PC-3 (cell line): ENCODE measurements at regions not wholly inside any gene's neighbourhood (a gene's known extent, or its start where the extent isn't known, plus 50 kb on each side); places are given as distances from the start of the nearest gene placed in this dataset.

Experiments
- ATAC-seq: fragments of 200-7000 bp; cut with Tn5 transposase; 2 replicates; pipeline ENCODE4 v1.9.1; 2020; ENCODE audit warnings: mild to moderate bottlenecking, moderate library complexity
- BruUV-seq: library from RNA; stranded (reverse); fragments of 400-500 nt; replicated peaks from 2 replicates; lab custom pipeline; 2021; lab: Mats Ljungman, UMichigan
- CTCF ChIA-PET: fragments of 300-600 bp; sonication (Branson Sonifier 250); formaldehyde crosslinking; loops from one replicate; lab custom pipeline; 2022; ENCODE audit warnings: antibody characterized with exemption; lab: Charles Lee
- POLR2A ChIA-PET: fragments of 300-600 bp; sonication (Branson Sonifier 250); formaldehyde crosslinking; loops from one replicate; lab custom pipeline; 2022; ENCODE audit warnings: antibody characterized with exemption; ENCODE audit not compliant: unreplicated experiment; lab: Charles Lee
- DNase-seq: peaks from one replicate; pipeline ENCODE4 v3.0.0-alpha.2; 2015
- H2AFZ ChIP-seq: fragments of 300-600 bp; sonication (generic); 2 replicates; pipeline ENCODE4 v1.6.0; 2016; ENCODE audit warnings: antibody characterized with exemption, low read length
- H3F3A ChIP-seq: fragments of 300-600 bp; sonication (generic); one replicate; pipeline ENCODE4 v1.6.0; 2017; ENCODE audit warnings: antibody characterized with exemption, low read length, control low read depth, mild to moderate bottlenecking; ENCODE audit not compliant: unreplicated experiment
- H3K27ac ChIP-seq: fragments of 300-600 bp; sonication (generic); 2 replicates; pipeline ENCODE4 v1.5.1; 2016; ENCODE audit warnings: mild to moderate bottlenecking, low read length
- H3K27me3 ChIP-seq: fragments of 300-600 bp; sonication (generic); 2 replicates; pipeline ENCODE4 v1.6.1; 2016; ENCODE audit warnings: low read length, mixed read lengths
- H3K36me3 ChIP-seq: fragments of 300-600 bp; sonication (generic); 2 replicates; pipeline ENCODE4 v1.6.1; 2016; ENCODE audit warnings: low read depth, mixed run types, low read length, mixed read lengths
- H3K4me1 ChIP-seq: fragments of 300-600 bp; sonication (generic); 2 replicates; pipeline ENCODE4 v1.5.1; 2016; ENCODE audit warnings: low read length; ENCODE audit not compliant: insufficient read depth
- H3K4me2 ChIP-seq: fragments of 300-600 bp; sonication (generic); 2 replicates; pipeline ENCODE4 v1.6.0; 2016; ENCODE audit warnings: low read length
- H3K4me3 ChIP-seq: fragments of 300-600 bp; sonication (generic); 2 replicates; pipeline ENCODE4 v1.5.1; 2016; ENCODE audit warnings: mild to moderate bottlenecking, low read length, mixed read lengths
- H3K79me2 ChIP-seq: fragments of 300-600 bp; sonication (generic); 2 replicates; pipeline ENCODE4 v1.6.1; 2017; ENCODE audit warnings: low read length, mixed read lengths
- H3K9ac ChIP-seq: fragments of 300-600 bp; sonication (generic); 2 replicates; pipeline ENCODE4 v1.6.0; 2016; ENCODE audit warnings: mild to moderate bottlenecking, low read length
- H3K9me2 ChIP-seq: fragments of 300-600 bp; sonication (generic); replicated peaks from 2 replicates; pipeline ENCODE4 v1.6.1; 2016; ENCODE audit warnings: mixed run types, low read length, mixed read lengths
- H3K9me3 ChIP-seq: fragments of 300-600 bp; sonication (generic); 2 replicates; pipeline ENCODE4 v1.6.1; 2016; ENCODE audit warnings: low read length, mixed read lengths
- H4K20me1 ChIP-seq: fragments of 300-600 bp; sonication (generic); 2 replicates; pipeline ENCODE4 v1.6.1; 2016; ENCODE audit warnings: low read length, mixed read lengths
- CTCF ChIP-seq: fragments of 300-600 bp; sonication (generic); conservative IDR thresholded peaks from 2 replicates; pipeline ENCODE4 v1.5.1; 2017; ENCODE audit warnings: antibody characterized with exemption, low read depth, mild to moderate bottlenecking, low read length
- EZH2 ChIP-seq: fragments of 300-600 bp; sonication (generic); IDR thresholded peaks from one replicate; pipeline ENCODE4 v1.6.1; 2017; ENCODE audit warnings: antibody characterized with exemption, mild to moderate bottlenecking, low read length; ENCODE audit not compliant: unreplicated experiment
- EZH2phosphoT487 ChIP-seq: fragments of 300-600 bp; sonication (generic); IDR thresholded peaks from 2 replicates; pipeline ENCODE4 v1.6.1; 2018; ENCODE audit warnings: mild to moderate bottlenecking, antibody characterized with exemption, low read length, borderline replicate concordance
- intact Hi-C: fragments of 100-400 bp; cut with micrococcal nuclease; formaldehyde crosslinking; loops from 2 replicates; pipeline ENCODE4 v1.9.0; 2023

- CTCF ChIA-PET: interaction anchor here (1.4 kb wide), 1 partner anchor 431 kb away, joined by 13 read pairs; no protein-coding TSS in a partner anchor
- no peaks in the 10 kb centered on the region for H3K79me2 ChIP-seq
- TSS peak; percentile 69 for BruUV-seq
Observed at GRCh38 chr6:27178407-27178730, 69.1 kb upstream of the PRSS16 start.

GRCh38 chr6:27178860-27179259, 68.6 kb upstream of the PRSS16 start:
- ChIA-PET CTCF (no interaction called here), POLR2A (no interaction called here)
- TF ChIP-seq CTCF: no peak
- Histone ChIP-seq H3K27me3 (no peaks in the 10 kb centered on the region), H3K9me2 (no peaks in the 10 kb centered on the region), H2AFZ (no peak overlapping the region), H3F3A (no peaks in the 10 kb centered on the region), H3K4me3 (peak overlapping the region; percentile 99), H3K4me1 (no peaks in the 10 kb centered on the region), H4K20me1 (no peaks in the 10 kb centered on the region), H3K9ac (peak overlapping the region; percentile 90), H3K27ac (no peak overlapping the region), H3K79me2 (no peaks in the 10 kb centered on the region), H3K4me2 (peak overlapping the region; percentile 100), H3K36me3 (no peaks in the 10 kb centered on the region), H3K9me3 (no peaks in the 10 kb centered on the region)
- intact Hi-C loops: no loop called here
- BruUV-seq: no TSS peak
- no peak for ATAC-seq
- DNase-seq: no peak

More at GRCh38 chr6:27178407-27178730, 69.1 kb upstream of the PRSS16 start:
- Histone ChIP-seq H3K27me3 (no peaks in the 10 kb centered on the region), H3K4me2 (peak overlapping the region; percentile 100), H3K9ac (peak overlapping the region; percentile 90), H3K9me3 (no peaks in the 10 kb centered on the region), H3F3A (no peaks in the 10 kb centered on the region), H3K4me1 (no peaks in the 10 kb centered on the region), H3K27ac (peak overlapping the region; percentile 52), H4K20me1 (no peaks in the 10 kb centered on the region), H3K9me2 (no peaks in the 10 kb centered on the region), H2AFZ (peak overlapping the region; percentile 97), H3K4me3 (peak overlapping the region; percentile 99), H3K36me3 (no peaks in the 10 kb centered on the region)
- no peak for TF ChIP-seq CTCF
- no peak for TF ChIP-seq EZH2phosphoT487
- TF ChIP-seq EZH2: no peak
- POLR2A ChIA-PET: interaction anchor here (0.6 to 1.4 kb wide), 3 partner anchors 31 to 1056 kb away, joined by 3 read pairs; a partner anchor contains a TSS
- DNase-seq: no peak
- peak; percentile 8; the same call in 1 of the 2 replicates for ATAC-seq
- intact Hi-C loops: no loop called here

GRCh38 chr6:27183060-27183832, 64.3 kb upstream of the PRSS16 start:
- no TSS peak for BruUV-seq
- no peak overlapping the region for H3K27ac ChIP-seq
- intact Hi-C loops: no loop called here
- H3K4me1 ChIP-seq: no peaks in the 10 kb centered on the region
- no peaks in the 10 kb centered on the region for H3K9me3 ChIP-seq
- no peak for ATAC-seq
- TF ChIP-seq EZH2phosphoT487 (no peak), CTCF (no peak), EZH2 (no peak)
- H3F3A ChIP-seq: no peaks in the 10 kb centered on the region
- H3K79me2 ChIP-seq: no peaks in the 10 kb centered on the region
- no peak overlapping the region for H2AFZ ChIP-seq
- no peaks in the 10 kb centered on the region for H4K20me1 ChIP-seq
- H3K9ac ChIP-seq: no peak overlapping the region
- H3K4me3 ChIP-seq: no peak overlapping the region
- no peaks in the 10 kb centered on the region for H3K9me2 ChIP-seq
- no peaks in the 10 kb centered on the region for H3K36me3 ChIP-seq
- H3K4me2 ChIP-seq: no peak overlapping the region
- H3K27me3 ChIP-seq: no peaks in the 10 kb centered on the region
- POLR2A ChIA-PET: no interaction called here
- DNase-seq: no peak
- CTCF ChIA-PET: no interaction called here
